Activated naive CD4-positive, alpha-beta T cell treated with anti-CD3 and anti-CD28 coated beads, Interleukin-2, amount 50 U/mL, for 72 hours (primary cell): ENCODE measurements at regions not wholly inside any gene's neighbourhood (a gene's known extent, or its start where the extent isn't known, plus 50 kb on each side); places are given as distances from the start of the nearest gene placed in this dataset.

ENCODE experiments used
- ATAC-seq, 2 donors: fragments of 150-1000 bp; cut with Tn5 transposase; 2 replicates each; pipeline ENCODE4 v1.10.0; 2021; ENCODE audit warnings: mild to moderate bottlenecking in 2 of 2, moderate library complexity in 2 of 2
- DNase-seq, 2 donors: peaks; one replicate each; pipeline ENCODE4 v3.0.0; 2021 to 2022; ENCODE audit warnings: low spot score in 2 of 2
- H3K27ac Mint-ChIP-seq, 2 donors: one replicate each; pipeline ENCODE4 v1.8.0; 2022; ENCODE audit warnings: mild to moderate bottlenecking in 2 of 2, mixed read lengths in 2 of 2
- H3K36me3 Mint-ChIP-seq, 2 donors: one replicate each; pipeline ENCODE4 v1.8.0; 2022; ENCODE audit warnings: mixed read lengths in 2 of 2
- H3K9me3 Mint-ChIP-seq, 2 donors: one replicate each; pipeline ENCODE4 v1.8.0; 2022; ENCODE audit warnings: mixed read lengths in 2 of 2

- DNase-seq (no peak), ATAC-seq (no peak)
- no peaks in the 10 kb centered on the region for H3K9me3 Mint-ChIP-seq
- H3K27ac Mint-ChIP-seq: no peak overlapping the region
- no peaks in the 10 kb centered on the region for H3K36me3 Mint-ChIP-seq
Measured at GRCh38 chr12:127238107-127238506, 1028.9 kb upstream of the TMEM132C start.

DNA sequence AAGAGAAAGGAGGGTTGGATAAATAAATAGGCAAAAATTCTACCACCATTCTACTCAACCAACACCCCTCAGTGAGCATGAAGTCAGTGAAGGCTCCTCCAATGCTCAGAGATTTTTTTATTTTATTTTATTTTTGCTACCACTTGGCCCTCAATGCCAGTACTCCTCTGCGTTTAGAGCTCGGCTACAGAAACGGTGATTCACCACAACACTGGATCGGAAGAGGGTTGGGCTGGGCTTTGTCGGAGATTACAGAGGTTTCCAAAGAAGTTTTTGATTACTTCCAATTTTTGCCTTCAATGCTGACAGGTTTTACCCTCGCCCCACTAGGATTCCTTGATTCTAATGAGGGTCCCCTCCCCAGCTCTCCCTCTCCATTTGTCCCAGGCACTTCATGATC, 1027.2 kb upstream of the TMEM132C start:
- DNase-seq (no peak), ATAC-seq (no peak)
- Mint-ChIP-seq H3K27ac (no peak overlapping the region), H3K9me3 (no peaks in the 10 kb centered on the region), H3K36me3 (no peaks in the 10 kb centered on the region)

DNA sequence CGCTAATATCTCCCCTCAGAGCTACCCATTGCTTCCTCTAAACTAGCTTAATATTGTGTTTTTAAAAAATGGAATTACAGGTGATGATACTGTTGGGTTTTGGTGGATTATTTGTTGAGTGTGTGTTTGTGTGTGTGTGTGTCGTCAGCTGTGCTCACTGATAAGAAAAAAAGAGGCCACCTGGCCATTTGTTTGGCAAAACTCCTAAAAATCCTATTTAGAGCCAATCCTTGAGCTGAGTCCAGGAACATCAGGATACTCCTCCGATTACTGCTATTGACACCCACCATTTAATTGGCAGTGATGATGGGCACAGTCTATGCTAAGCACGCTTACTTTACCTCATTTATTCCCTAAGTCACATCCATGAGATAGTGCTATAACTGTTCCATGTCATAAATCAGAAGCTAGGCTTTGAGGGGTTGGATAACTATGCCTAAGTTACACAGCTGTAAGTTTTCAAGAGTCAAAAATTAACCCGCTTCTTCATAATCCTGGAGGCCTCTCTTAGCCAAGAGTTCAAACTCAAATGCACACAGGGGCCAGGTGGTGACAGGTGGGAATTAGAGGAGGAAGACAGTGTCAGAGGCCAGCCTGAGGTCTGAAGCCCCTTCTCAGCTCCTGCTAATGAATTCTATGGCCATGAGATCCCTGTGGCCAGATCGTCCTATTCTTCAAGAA, 1026.6 kb upstream of the TMEM132C start:
- no peak for ATAC-seq

GRCh38 chr12:127241072-127241817, 1025.7 kb upstream of the TMEM132C start:
- no peak overlapping the region for H3K27ac Mint-ChIP-seq
- no peaks in the 10 kb centered on the region for H3K9me3 Mint-ChIP-seq
- DNase-seq: no peak
- H3K36me3 Mint-ChIP-seq: no peaks in the 10 kb centered on the region
- no peak for ATAC-seq

More for the DNA sequence above, 1026.6 kb upstream of the TMEM132C start:
- DNase-seq: no peak
- Mint-ChIP-seq H3K36me3 (no peaks in the 10 kb centered on the region), H3K9me3 (no peaks in the 10 kb centered on the region), H3K27ac (no peak overlapping the region)

DNA sequence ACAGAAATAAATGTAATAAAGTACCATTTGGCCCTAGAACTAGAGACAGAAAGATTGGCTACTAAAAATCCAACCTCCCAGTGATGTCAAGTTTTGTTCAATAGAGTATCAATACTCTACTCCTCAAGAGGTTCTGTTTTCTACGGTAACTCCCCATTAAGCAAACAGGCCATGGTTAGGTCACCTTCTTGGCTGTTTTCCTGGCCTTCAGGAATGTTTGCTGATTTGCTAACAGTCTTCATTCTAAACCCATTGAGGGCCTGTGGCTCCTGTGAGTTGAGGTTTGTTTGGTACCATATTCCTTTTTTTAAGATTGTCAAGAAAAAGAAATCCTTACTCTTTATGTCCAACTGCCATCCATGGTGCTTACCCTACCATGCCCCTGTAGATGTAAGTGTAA, 1022.0 kb upstream of the TMEM132C start:
- DNase-seq (no peak), ATAC-seq (no peak)
- H3K9me3 Mint-ChIP-seq: no peaks in the 10 kb centered on the region
- H3K36me3 Mint-ChIP-seq: no peaks in the 10 kb centered on the region
- H3K27ac Mint-ChIP-seq: no peak overlapping the region

GRCh38 chr12:127245437-127245836, 1021.5 kb upstream of the TMEM132C start:
- Mint-ChIP-seq H3K27ac (no peak overlapping the region), H3K36me3 (no peaks in the 10 kb centered on the region), H3K9me3 (no peaks in the 10 kb centered on the region)
- DNase-seq: no peak
- ATAC-seq: no peak

DNA sequence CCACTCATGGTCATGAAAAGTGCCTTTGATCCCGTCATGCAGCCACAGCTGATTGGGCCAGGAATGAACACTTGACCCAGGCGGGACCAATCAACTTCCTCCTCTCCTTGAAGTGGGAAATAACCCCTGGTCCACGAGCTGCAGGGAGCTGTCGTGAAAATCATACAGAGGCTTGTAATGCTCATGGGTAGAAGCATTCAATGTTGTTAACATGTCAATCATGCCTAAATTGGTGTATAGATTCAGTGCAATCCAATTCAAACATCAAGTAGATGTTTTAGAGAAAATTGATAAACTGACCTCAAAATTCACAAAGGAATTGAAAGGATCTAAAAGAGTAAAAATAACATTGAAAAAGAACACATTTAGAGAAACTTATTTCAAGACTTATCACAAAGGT, 1019.0 kb upstream of the TMEM132C start:
- no peak for ATAC-seq
- H3K9me3 Mint-ChIP-seq: no peaks in the 10 kb centered on the region
- DNase-seq: no peak
- no peaks in the 10 kb centered on the region for H3K36me3 Mint-ChIP-seq
- H3K27ac Mint-ChIP-seq: no peak overlapping the region

- ATAC-seq (no peak), DNase-seq (no peak)
- Mint-ChIP-seq H3K27ac (no peak overlapping the region), H3K36me3 (no peaks in the 10 kb centered on the region), H3K9me3 (no peaks in the 10 kb centered on the region)
Measured at GRCh38 chr12:127249428-127249827, 1017.5 kb upstream of the TMEM132C start.

- no peak for ATAC-seq
- Mint-ChIP-seq H3K9me3 (no peaks in the 10 kb centered on the region), H3K36me3 (no peaks in the 10 kb centered on the region), H3K27ac (no peak overlapping the region)
- DNase-seq: no peak
Measured at GRCh38 chr12:127253797-127254327, 1013.1 kb upstream of the TMEM132C start.

- no peak overlapping the region for H3K27ac Mint-ChIP-seq
- H3K9me3 Mint-ChIP-seq: no peaks in the 10 kb centered on the region
- no peak for ATAC-seq
- DNase-seq: no peak
- H3K36me3 Mint-ChIP-seq: no peaks in the 10 kb centered on the region
Measured at GRCh38 chr12:127254420-127254955, 1012.5 kb upstream of the TMEM132C start.

DNA sequence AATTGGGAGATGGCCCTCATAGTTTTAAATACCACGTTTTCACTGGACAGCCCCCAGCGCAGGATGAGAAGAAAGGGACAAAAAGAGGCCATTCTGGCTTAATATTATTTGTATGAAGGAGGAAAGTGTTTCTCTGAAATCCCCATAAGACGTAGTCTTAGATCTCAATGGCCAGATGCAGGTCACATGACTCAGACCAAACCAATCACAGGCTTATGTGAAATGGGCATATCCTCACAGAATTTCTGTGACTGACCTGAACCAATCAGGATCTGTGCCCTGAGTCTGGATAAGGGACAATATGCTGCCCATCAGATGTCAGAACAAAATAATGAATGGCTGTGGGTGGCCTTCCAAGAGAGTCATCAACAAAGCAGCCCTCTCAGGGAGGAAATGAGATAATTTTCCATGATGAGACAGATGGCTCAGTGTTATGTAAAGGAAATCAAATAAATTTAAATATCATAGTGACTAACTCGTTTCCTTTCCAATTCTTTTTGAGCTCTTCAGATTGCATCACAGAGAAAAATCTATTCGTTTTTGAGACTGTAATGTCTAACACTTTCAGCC, 1009.5 kb upstream of the TMEM132C start:
- Mint-ChIP-seq H3K36me3 (no peaks in the 10 kb centered on the region), H3K27ac (no peak overlapping the region), H3K9me3 (no peaks in the 10 kb centered on the region)
- ATAC-seq (no peak), DNase-seq (no peak)

GRCh38 chr12:127260531-127260930, 1006.4 kb upstream of the TMEM132C start:
- no peak overlapping the region for H3K27ac Mint-ChIP-seq
- no peak for ATAC-seq
- H3K36me3 Mint-ChIP-seq: no peaks in the 10 kb centered on the region
- DNase-seq: no peak
- peaks cover 5 to 13% of the 10 kb centered on the region in 2 donors for H3K9me3 Mint-ChIP-seq

- DNase-seq: no peak
- H3K27ac Mint-ChIP-seq: no peak overlapping the region
- peaks cover 5 to 13% of the 10 kb centered on the region in 2 donors for H3K9me3 Mint-ChIP-seq
- H3K36me3 Mint-ChIP-seq: no peaks in the 10 kb centered on the region
- ATAC-seq: no peak
Measured at GRCh38 chr12:127260999-127261398, 1006.0 kb upstream of the TMEM132C start.

DNA sequence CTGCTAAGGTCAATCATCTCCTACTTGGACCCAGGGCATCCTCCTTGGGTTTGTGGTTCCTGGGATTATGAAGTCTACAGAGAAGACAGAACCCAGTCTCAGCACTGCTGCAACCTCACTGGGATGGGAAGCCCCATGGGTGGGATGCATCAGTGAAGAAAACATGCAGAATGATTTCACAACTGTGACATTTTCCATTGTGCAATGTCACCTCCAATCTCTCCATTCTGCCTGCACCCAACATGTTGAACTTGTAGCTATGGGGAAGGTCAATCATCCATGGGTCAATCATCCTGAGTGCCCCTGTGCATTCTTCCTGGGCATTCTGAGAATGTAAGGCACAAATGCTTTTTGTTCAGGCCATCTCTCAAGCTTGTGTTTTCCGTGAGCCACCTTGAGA, 1004.4 kb upstream of the TMEM132C start:
- H3K36me3 Mint-ChIP-seq: no peaks in the 10 kb centered on the region
- peaks cover 13% of the 10 kb centered on the region in 2 donors for H3K9me3 Mint-ChIP-seq
- ATAC-seq: no peak
- no peak overlapping the region for H3K27ac Mint-ChIP-seq
- DNase-seq: no peak

DNA sequence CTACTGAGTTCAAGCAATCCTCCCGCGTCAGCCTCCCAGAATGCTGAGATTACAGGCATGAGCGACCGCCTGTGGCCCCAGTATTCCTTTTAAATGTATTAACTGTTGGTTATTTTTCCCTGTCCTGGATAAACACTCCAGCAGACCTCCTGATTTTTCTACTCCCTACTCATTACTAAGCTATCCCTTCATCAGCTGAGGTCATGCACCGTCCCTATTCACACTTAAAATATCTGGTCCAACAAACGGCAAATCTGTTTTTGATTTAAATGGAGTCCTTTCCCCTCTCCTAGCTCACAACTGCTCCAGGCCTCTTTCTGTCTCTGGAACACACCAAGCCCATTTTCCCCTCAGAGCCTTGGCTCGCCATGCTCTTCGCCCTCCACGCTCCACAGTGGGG, 1003.3 kb upstream of the TMEM132C start:
- H3K9me3 Mint-ChIP-seq: peaks cover 13% of the 10 kb centered on the region in 2 donors
- no peak overlapping the region for H3K27ac Mint-ChIP-seq
- DNase-seq (no peak), ATAC-seq (no peak)
- H3K36me3 Mint-ChIP-seq: no peaks in the 10 kb centered on the region

DNA sequence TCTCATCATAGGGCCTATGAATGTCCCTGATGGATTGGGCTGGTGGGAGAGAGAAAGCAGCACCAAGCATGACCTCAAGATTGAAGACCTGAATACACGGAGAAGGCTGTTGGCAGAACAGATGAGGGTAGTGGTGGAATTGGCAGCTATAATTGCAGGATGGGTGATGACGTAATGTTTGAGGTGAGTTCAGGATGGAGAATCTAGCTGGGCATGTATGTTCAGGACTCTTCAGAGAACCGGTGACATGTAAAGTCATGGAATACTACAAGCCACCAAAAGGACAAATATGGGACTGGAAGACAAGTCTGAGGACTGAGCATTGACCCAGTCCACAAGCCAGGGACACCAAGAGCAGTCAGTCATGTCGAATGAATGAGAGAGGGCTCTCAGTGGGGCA, 999.8 kb upstream of the TMEM132C start:
- no peak overlapping the region for H3K27ac Mint-ChIP-seq
- H3K9me3 Mint-ChIP-seq: peaks cover 13% of the 10 kb centered on the region in 2 donors
- no peaks in the 10 kb centered on the region for H3K36me3 Mint-ChIP-seq
- DNase-seq: no peak
- ATAC-seq: no peak

DNA sequence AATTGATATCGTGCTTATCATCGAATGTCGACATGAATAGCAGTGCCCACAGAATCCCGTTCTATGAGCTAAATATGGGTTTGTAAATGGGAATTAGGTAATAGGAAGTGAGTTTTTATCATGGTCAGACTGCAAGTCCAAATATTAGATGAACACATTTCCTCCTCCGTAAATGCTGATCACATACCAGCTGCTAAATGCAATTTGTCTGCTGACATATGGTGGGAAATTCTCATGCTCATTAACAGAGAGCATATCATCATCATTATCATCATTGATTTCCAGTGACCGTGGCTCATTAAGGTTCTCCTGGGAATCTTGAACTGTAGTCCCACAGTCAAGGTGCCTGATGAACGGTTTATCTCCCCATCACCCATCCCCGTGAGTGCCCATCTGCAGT, 998.8 kb upstream of the TMEM132C start:
- ATAC-seq (no peak), DNase-seq (no peak)
- Mint-ChIP-seq H3K27ac (no peak overlapping the region), H3K36me3 (no peaks in the 10 kb centered on the region), H3K9me3 (peaks cover 13% of the 10 kb centered on the region in 2 donors)
